Retinal pigment epithelial cell (primary cell): ENCODE measurements at regions not wholly inside any gene's neighbourhood (a gene's known extent, or its start where the extent isn't known, plus 50 kb on each side); places are given as distances from the start of the nearest gene placed in this dataset.

Experiments
- DNase-seq: peaks from one replicate; pipeline ENCODE4 v3.0.0-alpha.2; 2010; ENCODE audit warnings: low read depth
- H3K4me3 ChIP-seq: 2 replicates; pipeline ENCODE4 v1.5.1; 2011; ENCODE audit warnings: mild to moderate bottlenecking, low read length, control low read depth, moderate library complexity
- CTCF ChIP-seq: conservative IDR thresholded peaks from 2 replicates; pipeline ENCODE4 v1.5.1; 2011; ENCODE audit warnings: low read depth, low read length, control low read depth, inconsistent platforms

GRCh38 chr18:78562531-78562961, 417.1 kb upstream of the SALL3 start:
- DNase-seq: no peak
- H3K4me3 ChIP-seq: no peak overlapping the region

GRCh38 chr18:78563110-78563509, 416.5 kb upstream of the SALL3 start:
- no peak overlapping the region for H3K4me3 ChIP-seq
- no peak for DNase-seq
- no peak for TF ChIP-seq CTCF

More at GRCh38 chr18:78562531-78562961, 417.1 kb upstream of the SALL3 start:
- TF ChIP-seq CTCF: no peak

- TF ChIP-seq CTCF: no peak
- DNase-seq: no peak
- no peak overlapping the region for H3K4me3 ChIP-seq
These were observed 415.6 kb upstream of the SALL3 start for GRCh38 chr18:78564030-78564429.

- no peak for TF ChIP-seq CTCF
- H3K4me3 ChIP-seq: no peak overlapping the region
- no peak for DNase-seq
These were observed 415.1 kb upstream of the SALL3 start for GRCh38 chr18:78564518-78564917.

GRCh38 chr18:78565240-78565639, 414.4 kb upstream of the SALL3 start:
- TF ChIP-seq CTCF: no peak

GRCh38 chr18:78566065-78566464, 413.6 kb upstream of the SALL3 start:
- H3K4me3 ChIP-seq: no peak overlapping the region
- no peak for TF ChIP-seq CTCF
- DNase-seq: no peak

More at GRCh38 chr18:78565240-78565639, 414.4 kb upstream of the SALL3 start:
- no peak for DNase-seq
- no peak overlapping the region for H3K4me3 ChIP-seq

GRCh38 chr18:78566720-78567119, 412.9 kb upstream of the SALL3 start:
- no peak overlapping the region for H3K4me3 ChIP-seq
- TF ChIP-seq CTCF: no peak
- no peak for DNase-seq
